SK-N-SH (cell line): ENCODE measurements at regions not wholly inside any gene's neighbourhood (a gene's known extent, or its start where the extent isn't known, plus 50 kb on each side); places are given as distances from the start of the nearest gene placed in this dataset.
"Not testable (repeated sequence)": the region's sequence is repeated elsewhere in the genome, so short reads cannot be mapped to it uniquely, and the experiment has no call there.

Source experiments
- CTCF ChIP-seq: fragments of 200-600 bp; sonication (generic); IDR thresholded peaks from 2 replicates; pipeline ENCODE4 v1.6.1; 2017; ENCODE audit warnings: antibody characterized with exemption, mild to moderate bottlenecking, moderate library complexity
- EP300 ChIP-seq, 2 experiments: IDR thresholded peaks; 2 replicates each; pipeline versions ENCODE4 v1.4.0 to v1.6.1; 2012; ENCODE audit warnings: borderline replicate concordance in 1 of 2, low read depth in 1 of 2, low read length in 1 of 2
- GABPA ChIP-seq: IDR thresholded peaks from 2 replicates; pipeline ENCODE4 v1.4.0; 2012; ENCODE audit warnings: low read depth, mild to moderate bottlenecking
- GATA2 ChIP-seq: sonication (generic); formaldehyde crosslinking; IDR thresholded peaks from 2 replicates; pipeline ENCODE4 v1.5.0; 2020; ENCODE audit warnings: mild to moderate bottlenecking, missing genetic modification reagents
- MAX ChIP-seq: IDR thresholded peaks from 2 replicates; pipeline ENCODE4 v1.4.0; 2012; ENCODE audit warnings: low read depth
- MEF2A ChIP-seq: IDR thresholded peaks from 2 replicates; pipeline ENCODE4 v1.4.0; 2012; ENCODE audit warnings: low read depth, borderline replicate concordance
- NFIC ChIP-seq: IDR thresholded peaks from 2 replicates; pipeline ENCODE4 v1.4.0; 2012; ENCODE audit warnings: borderline replicate concordance
- POLR2AphosphoS5 ChIP-seq: IDR thresholded peaks from 2 replicates; pipeline ENCODE4 v1.6.1; 2012; ENCODE audit warnings: low read depth, low read length
- RAD21 ChIP-seq: IDR thresholded peaks from 2 replicates; pipeline ENCODE4 v1.6.1; 2012; ENCODE audit warnings: mild to moderate bottlenecking, low read length
- RFX5 ChIP-seq: IDR thresholded peaks from 2 replicates; pipeline ENCODE4 v1.6.1; 2012; ENCODE audit warnings: mild to moderate bottlenecking, improper control_type of control experiment, low read length
- SIN3A ChIP-seq: IDR thresholded peaks from 2 replicates; pipeline ENCODE4 v1.6.1; 2012; ENCODE audit warnings: low read depth, mild to moderate bottlenecking, low read length, moderate library complexity, borderline replicate concordance
- TEAD4 ChIP-seq: IDR thresholded peaks from 2 replicates; pipeline ENCODE4 v1.4.0; 2012; ENCODE audit warnings: mild to moderate bottlenecking, borderline replicate concordance; ENCODE audit not compliant: insufficient read depth
- YY1 ChIP-seq: IDR thresholded peaks from 2 replicates; pipeline ENCODE4 v1.4.0; 2012; ENCODE audit warnings: low read depth, mild to moderate bottlenecking
- ZBTB33 ChIP-seq: IDR thresholded peaks from 2 replicates; pipeline ENCODE4 v1.4.0; 2012; ENCODE audit warnings: low read depth, borderline replicate concordance

GRCh38 chr9:63912451-63912850, 1372.6 kb downstream of the FOXD4L5 start:
- TF ChIP-seq CTCF; GATA2 (CRISPR knock-in tag); EP300 (IDR thresholded peaks at IDR 0.05; ENCODE audit: borderline replicate concordance in 1 of 2, low read depth in 1 of 2, low read length in 1 of 2); POLR2AphosphoS5; SIN3A; YY1; RFX5; RAD21; ZBTB33; TEAD4; MAX; NFIC; MEF2A; GABPA: not testable (repeated sequence)
